H9 (cell line): ENCODE measurements at regions not wholly inside any gene's neighbourhood (a gene's known extent, or its start where the extent isn't known, plus 50 kb on each side); places are given as distances from the start of the nearest gene placed in this dataset.

Source experiments
- DNase-seq: peaks from one replicate; pipeline ENCODE4 v3.0.0-alpha.2; 2017
- H2AFZ ChIP-seq: one replicate; pipeline ENCODE4 v1.6.1; 2013; ENCODE audit warnings: mild to moderate bottlenecking, low read length, control low read depth, moderate library complexity
- H2AK5ac ChIP-seq: 2 replicates; pipeline ENCODE4 v1.6.1; 2013; ENCODE audit warnings: low read length, control low read depth, mixed read lengths; ENCODE audit not compliant: insufficient read length
- H2BK120ac ChIP-seq: one replicate; pipeline ENCODE4 v1.6.1; 2013; ENCODE audit warnings: low read depth, mild to moderate bottlenecking, low read length, control low read depth, inconsistent platforms; ENCODE audit not compliant: poor library complexity, severe bottlenecking
- H2BK12ac ChIP-seq: 2 replicates; pipeline ENCODE4 v1.6.1; 2013; ENCODE audit warnings: low read length, control low read depth, mixed read lengths, low read depth; ENCODE audit not compliant: insufficient read length
- H2BK15ac ChIP-seq: 2 replicates; pipeline ENCODE4 v1.6.1; 2013; ENCODE audit warnings: low read depth, low read length, control low read depth
- H2BK20ac ChIP-seq: one replicate; pipeline ENCODE4 v1.6.1; 2013; ENCODE audit warnings: low read depth, mild to moderate bottlenecking, low read length, control low read depth, inconsistent platforms; ENCODE audit not compliant: poor library complexity, severe bottlenecking
- H2BK5ac ChIP-seq: 2 replicates; pipeline ENCODE4 v1.6.1; 2013; ENCODE audit warnings: low read length, control low read depth, mixed read lengths; ENCODE audit not compliant: insufficient read length
- H3K14ac ChIP-seq: 2 replicates; pipeline ENCODE4 v1.6.1; 2013; ENCODE audit warnings: low read length, control low read depth; ENCODE audit not compliant: insufficient read depth
- H3K18ac ChIP-seq: 2 replicates; pipeline ENCODE4 v1.6.1; 2013; ENCODE audit warnings: low read depth, mild to moderate bottlenecking, mixed read lengths, low read length, control low read depth; ENCODE audit not compliant: insufficient read length
- H3K23ac ChIP-seq: 2 replicates; pipeline ENCODE4 v1.6.1; 2013; ENCODE audit warnings: low read length, control low read depth, mixed read lengths, low read depth; ENCODE audit not compliant: insufficient read length
- H3K23me2 ChIP-seq: 2 replicates; pipeline ENCODE4 v1.6.1; 2013; ENCODE audit warnings: low read depth, mild to moderate bottlenecking, mixed read lengths, low read length, control low read depth; ENCODE audit not compliant: insufficient read length, poor library complexity, severe bottlenecking
- H3K27ac ChIP-seq: 2 replicates; pipeline ENCODE4 v1.5.1; 2013; ENCODE audit warnings: low read length, control low read depth, mixed read lengths, low read depth; ENCODE audit not compliant: insufficient read length
- H3K27me3 ChIP-seq: 2 replicates; pipeline ENCODE4 v1.6.1; 2013; ENCODE audit warnings: low read length, control low read depth, inconsistent platforms; ENCODE audit not compliant: insufficient read depth
- H3K4ac ChIP-seq: 2 replicates; pipeline ENCODE4 v1.6.1; 2013; ENCODE audit warnings: low read depth, mild to moderate bottlenecking, control low read depth, inconsistent platforms, low read length, moderate library complexity
- H3K4me1 ChIP-seq: 2 replicates; pipeline ENCODE4 v1.6.1; 2013; ENCODE audit warnings: low read length, control low read depth, inconsistent platforms; ENCODE audit not compliant: insufficient read depth
- H3K4me2 ChIP-seq: 2 replicates; pipeline ENCODE4 v1.6.1; 2013; ENCODE audit warnings: low read length, control low read depth, mixed read lengths; ENCODE audit not compliant: insufficient read length, insufficient read depth
- H3K56ac ChIP-seq: 2 replicates; pipeline ENCODE4 v1.6.1; 2013; ENCODE audit warnings: low read depth, mild to moderate bottlenecking, mixed read lengths, low read length, control low read depth; ENCODE audit not compliant: insufficient read length
- H3K79me1 ChIP-seq: 2 replicates; pipeline ENCODE4 v1.6.1; 2013; ENCODE audit warnings: low read depth, mild to moderate bottlenecking, moderate library complexity, low read length, control low read depth, inconsistent platforms; ENCODE audit not compliant: insufficient read depth, poor library complexity, severe bottlenecking
- H3K79me2 ChIP-seq: 2 replicates; pipeline ENCODE4 v1.6.1; 2013; ENCODE audit warnings: low read length, control low read depth, inconsistent platforms; ENCODE audit not compliant: insufficient read depth
- H3K9ac ChIP-seq: 2 replicates; pipeline ENCODE4 v1.6.1; 2013; ENCODE audit warnings: low read length, control low read depth, mixed read lengths; ENCODE audit not compliant: insufficient read length; ENCODE audit errors: extremely low read depth
- H3K9me3 ChIP-seq: one replicate; pipeline ENCODE4 v1.6.1; 2013; ENCODE audit warnings: low read depth, low read length, inconsistent platforms; ENCODE audit not compliant: control insufficient read depth
- H3T11ph ChIP-seq: one replicate; pipeline ENCODE4 v1.6.1; 2013; ENCODE audit warnings: mild to moderate bottlenecking, low read length, control low read depth, inconsistent platforms
- H4K20me1 ChIP-seq: one replicate; pipeline ENCODE4 v1.6.1; 2013; ENCODE audit not compliant: control insufficient read depth, insufficient read length, insufficient read depth
- H4K5ac ChIP-seq: 2 replicates; pipeline ENCODE4 v1.6.1; 2013; ENCODE audit warnings: low read depth, mild to moderate bottlenecking, mixed read lengths, low read length, control low read depth; ENCODE audit not compliant: insufficient read length
- H4K8ac ChIP-seq: replicated peaks from 2 replicates; pipeline ENCODE4 v1.6.1; 2013; ENCODE audit warnings: low read length, control low read depth, mixed read lengths, low read depth; ENCODE audit not compliant: insufficient read length
- H4K91ac ChIP-seq: 2 replicates; pipeline ENCODE4 v1.6.1; 2013; ENCODE audit warnings: low read depth, mild to moderate bottlenecking, moderate library complexity, mixed read lengths, low read length, control low read depth; ENCODE audit not compliant: insufficient read length
- H3K27ac Mint-ChIP-seq, 3 experiments: 2 replicates in 2 of 3; 3 replicates in 1 of 3; pipeline ENCODE4 v1.8.0; 2020 to 2021; ENCODE audit warnings: mixed read lengths in 3 of 3, mild to moderate bottlenecking in 1 of 3, moderate library complexity in 1 of 3
- H3K27me3 Mint-ChIP-seq: 2 replicates; pipeline ENCODE4 v1.8.0; 2021; ENCODE audit warnings: low read depth, mild to moderate bottlenecking, moderate library complexity, mixed read lengths
- H3K36me3 Mint-ChIP-seq, 3 experiments: 2 replicates in 2 of 3; 3 replicates in 1 of 3; pipeline ENCODE4 v1.8.0; 2020 to 2021; ENCODE audit warnings: low read depth in 3 of 3, mixed read lengths in 3 of 3; ENCODE audit not compliant: insufficient read depth in 1 of 3
- H3K4me1 Mint-ChIP-seq, 2 experiments: 2 replicates each; pipeline ENCODE4 v1.8.0; 2020; ENCODE audit warnings: mixed read lengths in 2 of 2
- H3K4me3 Mint-ChIP-seq, 2 experiments: 2 replicates in 1 of 2; 3 replicates in 1 of 2; pipeline ENCODE4 v1.8.0; 2020 to 2021; ENCODE audit warnings: mild to moderate bottlenecking in 2 of 2, mixed read lengths in 2 of 2, moderate library complexity in 1 of 2
- H3K9me3 Mint-ChIP-seq, 2 experiments: 2 replicates in 1 of 2; 3 replicates in 1 of 2; pipeline ENCODE4 v1.8.0; 2020; ENCODE audit warnings: mild to moderate bottlenecking in 2 of 2, mixed read lengths in 2 of 2, moderate library complexity in 1 of 2
- WGBS: extraction: QIAGEN DNeasy Blood & Tissue Kit; methylation state at CpG from one replicate; pipeline ENCODE4 v1.1.7; 2013; ENCODE audit warnings: missing lambda C conversion rate, low lambda C conversion rate, mixed read lengths; ENCODE audit not compliant: insufficient read length; ENCODE audit errors: extremely low coverage; 5-methylcytosine and 5-hydroxymethylcytosine counted together
- TF ChIP-seq, protein P1 (sequence below): fragments of 200-600 bp; sonication (generic); conservative IDR thresholded peaks from 3 replicates; pipeline ENCODE4 v1.8.0; 2021; ENCODE audit warnings: antibody characterized with exemption, mild to moderate bottlenecking

DNA sequence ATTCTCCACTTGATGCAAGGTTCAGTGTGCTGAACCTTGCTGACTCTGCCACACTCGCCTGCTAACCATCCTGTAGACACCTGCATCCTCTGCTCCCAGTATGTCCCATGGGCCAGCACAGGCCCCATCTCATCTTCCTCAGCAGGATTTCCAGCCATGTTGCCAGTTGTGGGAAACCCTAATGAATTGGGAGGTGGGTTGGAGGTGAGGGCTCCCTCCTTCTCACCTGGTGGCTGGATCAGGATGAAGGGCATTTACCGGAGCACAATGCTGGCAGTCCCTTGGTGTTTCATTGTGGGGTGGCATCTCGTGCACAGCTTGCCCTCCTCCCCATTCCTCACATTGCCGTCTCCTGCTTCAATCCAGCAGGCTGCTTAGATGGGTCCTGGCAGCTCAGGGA lies 204.3 kb upstream of the FOXQ1 start:
- Histone ChIP-seq H4K8ac (no peak overlapping the region), H3K9ac (no peak overlapping the region), H3K4me1 (peaks cover 4% of the 10 kb centered on the region; the same call in 1 of the 2 replicates), H4K20me1 (no peaks in the 10 kb centered on the region), H2BK120ac (no peak overlapping the region), H4K5ac (no peak overlapping the region), H3K79me2 (no peaks in the 10 kb centered on the region), H2BK20ac (no peak overlapping the region), H2BK15ac (no peak overlapping the region), H3K27ac (no peak overlapping the region), H3K79me1 (no peaks in the 10 kb centered on the region), H3K23me2 (no peaks in the 10 kb centered on the region), H3K27me3 (peaks cover 48% of the 10 kb centered on the region), H2AFZ (no peak overlapping the region), H3K14ac (no peak overlapping the region; the same call in 1 of the 2 replicates), H3K18ac (no peak overlapping the region), H3K4me2 (no peak overlapping the region), H3T11ph (no peak overlapping the region), H3K4ac (no peak overlapping the region), H3K23ac (no peak overlapping the region), H2BK5ac (no peak overlapping the region), H2BK12ac (no peak overlapping the region), H3K56ac (no peak overlapping the region), H4K91ac (no peak overlapping the region), H3K9me3 (no peaks in the 10 kb centered on the region), H2AK5ac (no peak overlapping the region)
- no peak overlapping the region for H3K4me3 Mint-ChIP-seq
- TF ChIP-seq, protein P1, sequence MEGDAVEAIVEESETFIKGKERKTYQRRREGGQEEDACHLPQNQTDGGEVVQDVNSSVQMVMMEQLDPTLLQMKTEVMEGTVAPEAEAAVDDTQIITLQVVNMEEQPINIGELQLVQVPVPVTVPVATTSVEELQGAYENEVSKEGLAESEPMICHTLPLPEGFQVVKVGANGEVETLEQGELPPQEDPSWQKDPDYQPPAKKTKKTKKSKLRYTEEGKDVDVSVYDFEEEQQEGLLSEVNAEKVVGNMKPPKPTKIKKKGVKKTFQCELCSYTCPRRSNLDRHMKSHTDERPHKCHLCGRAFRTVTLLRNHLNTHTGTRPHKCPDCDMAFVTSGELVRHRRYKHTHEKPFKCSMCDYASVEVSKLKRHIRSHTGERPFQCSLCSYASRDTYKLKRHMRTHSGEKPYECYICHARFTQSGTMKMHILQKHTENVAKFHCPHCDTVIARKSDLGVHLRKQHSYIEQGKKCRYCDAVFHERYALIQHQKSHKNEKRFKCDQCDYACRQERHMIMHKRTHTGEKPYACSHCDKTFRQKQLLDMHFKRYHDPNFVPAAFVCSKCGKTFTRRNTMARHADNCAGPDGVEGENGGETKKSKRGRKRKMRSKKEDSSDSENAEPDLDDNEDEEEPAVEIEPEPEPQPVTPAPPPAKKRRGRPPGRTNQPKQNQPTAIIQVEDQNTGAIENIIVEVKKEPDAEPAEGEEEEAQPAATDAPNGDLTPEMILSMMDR: no peak
- peaks cover 0 to 21% (median 10%) of the 10 kb centered on the region in 3 experiments; a peak in 6 of 7 replicates for H3K36me3 Mint-ChIP-seq
- H3K27ac Mint-ChIP-seq: no peak overlapping the region
- H3K27me3 Mint-ChIP-seq: peaks cover 99% of the 10 kb centered on the region
- peaks cover 21 to 25% of the 10 kb centered on the region in 2 experiments for H3K9me3 Mint-ChIP-seq
- no peak for DNase-seq
- no CpG with 5 or more reads among the region's 4 CpGs for WGBS
- H3K4me1 Mint-ChIP-seq: peaks cover 24% of the 10 kb centered on the region in 2 experiments
